Common myeloid progenitor, CD34-positive (primary cell): ENCODE measurements at regions not wholly inside any gene's neighbourhood (a gene's known extent, or its start where the extent isn't known, plus 50 kb on each side); places are given as distances from the start of the nearest gene placed in this dataset.

Experiments
- CTCF ChIA-PET: fragments of 350-600 bp; sonication (Branson Sonifier 250); formaldehyde crosslinking; loops from one replicate; lab custom pipeline; 2021; ENCODE audit warnings: antibody characterized with exemption; lab: Charles Lee
- POLR2A ChIA-PET: fragments of 350-600 bp; sonication (Branson Sonifier 250); formaldehyde crosslinking; loops from one replicate; lab custom pipeline; 2021; ENCODE audit warnings: antibody characterized with exemption; lab: Charles Lee
- DNase-seq, 3 donors: peaks; one replicate each; pipeline versions ENCODE4 v3.0.0 to v3.0.0-alpha.2; 2013
- H3K27ac ChIP-seq, 2 experiments: 1 replicate in 1 of 2; 2 replicates in 1 of 2; pipeline ENCODE4 v1.7.0; 2013; ENCODE audit warnings: inconsistent platforms in 2 of 2, low read length in 2 of 2, mild to moderate bottlenecking in 2 of 2, low read depth in 1 of 2, moderate library complexity in 1 of 2; ENCODE audit not compliant: severe bottlenecking in 2 of 2, insufficient read depth in 1 of 2, poor library complexity in 1 of 2
- H3K27me3 ChIP-seq, 5 experiments: replicated peaks in 2 of 5; 1 replicate in 3 of 5; 2 replicates in 2 of 5; pipeline versions ENCODE4 v1.6.1 to v1.7.0; 2013; ENCODE audit warnings: low read length in 4 of 5, mild to moderate bottlenecking in 2 of 5, moderate library complexity in 2 of 5, inconsistent platforms in 1 of 5; ENCODE audit not compliant: insufficient read depth in 5 of 5, control insufficient read depth in 4 of 5
- H3K36me3 ChIP-seq, 4 experiments: 1 replicate in 2 of 4; 2 replicates in 2 of 4; pipeline versions ENCODE4 v1.6.1 to v1.7.0; 2013; ENCODE audit warnings: low read length in 3 of 4, control low read depth in 1 of 4, mild to moderate bottlenecking in 1 of 4; ENCODE audit not compliant: control insufficient read depth in 4 of 4, insufficient read depth in 4 of 4
- H3K4me1 ChIP-seq, 4 experiments: 1 replicate in 3 of 4; 2 replicates in 1 of 4; pipeline versions ENCODE4 v1.6.1 to v1.7.1; 2013; ENCODE audit warnings: low read length in 3 of 4, mild to moderate bottlenecking in 3 of 4, control low read depth in 1 of 4, inconsistent platforms in 1 of 4, moderate library complexity in 1 of 4; ENCODE audit not compliant: control insufficient read depth in 4 of 4, insufficient read depth in 4 of 4; ENCODE audit errors: control extremely low read depth in 1 of 4
- H3K4me3 ChIP-seq, 7 experiments: 1 replicate in 4 of 7; 2 replicates in 3 of 7; pipeline versions ENCODE4 v1.5.1 to v1.7.0; 2013; ENCODE audit warnings: mild to moderate bottlenecking in 7 of 7, low read length in 6 of 7, moderate library complexity in 6 of 7, inconsistent platforms in 2 of 7, low read depth in 2 of 7, control low read depth in 1 of 7; ENCODE audit not compliant: insufficient read depth in 4 of 7, control insufficient read depth in 1 of 7; ENCODE audit errors: extremely low read depth in 1 of 7
- H3K9me3 ChIP-seq, 5 experiments: 1 replicate in 4 of 5; 2 replicates in 1 of 5; pipeline versions ENCODE4 v1.6.1 to v1.7.1; 2013; ENCODE audit warnings: low read length in 4 of 5, mild to moderate bottlenecking in 2 of 5, inconsistent platforms in 1 of 5, low read depth in 1 of 5, moderate library complexity in 1 of 5; ENCODE audit not compliant: control insufficient read depth in 4 of 5, insufficient read depth in 2 of 5; ENCODE audit errors: control extremely low read depth in 1 of 5
- WGBS: methylation state at CpG from one replicate; pipeline ENCODE4 v1.1.5; 2013; ENCODE audit not compliant: insufficient coverage; 5-methylcytosine and 5-hydroxymethylcytosine counted together

DNA sequence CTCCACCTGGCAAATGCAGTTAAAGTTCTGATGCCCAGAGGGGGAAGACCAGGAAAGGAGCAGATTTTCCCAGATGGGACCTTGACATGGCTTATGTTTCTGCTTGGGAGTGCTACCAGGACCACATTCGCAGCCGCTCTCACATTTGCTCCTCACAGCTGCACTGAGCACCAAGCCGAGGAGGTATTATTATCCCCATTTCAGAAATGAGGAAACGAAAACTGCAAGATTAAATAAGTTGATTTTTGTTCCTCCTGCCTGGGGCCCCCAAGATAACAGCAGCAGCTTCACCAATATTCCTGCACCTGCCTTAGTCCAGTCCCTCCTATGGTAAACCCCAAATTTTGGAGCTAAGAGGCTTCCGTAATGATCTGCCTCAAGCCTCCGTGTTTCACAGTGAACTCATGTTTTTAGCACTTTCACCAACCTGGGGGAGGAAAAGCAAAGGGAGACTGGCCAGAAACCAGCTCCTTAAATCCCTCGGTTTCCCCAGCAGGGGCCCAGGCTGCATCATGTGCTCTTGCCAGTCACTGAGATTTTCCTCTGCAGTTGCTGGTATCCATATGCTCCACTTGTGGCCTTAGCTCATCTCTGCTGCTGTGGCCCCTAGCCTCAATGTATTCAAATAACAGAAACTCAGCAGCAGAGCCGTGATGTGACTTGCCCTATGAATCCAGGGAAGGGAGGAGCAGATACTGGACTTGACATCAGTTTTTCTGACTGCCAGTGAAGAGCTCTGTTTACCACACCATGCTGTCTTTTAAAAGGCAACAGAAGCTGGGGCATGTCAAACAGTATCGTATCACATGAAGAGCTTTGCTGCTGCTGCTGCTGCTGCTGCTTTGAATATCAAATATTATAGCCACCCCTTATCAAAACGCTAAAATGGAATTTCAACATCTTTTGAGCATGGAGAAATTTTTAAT lies 95.5 kb upstream of the KLHL13 start:
- peaks cover 0 to 37% (median 28%) of the 10 kb centered on the region in 4 experiments for H3K4me1 ChIP-seq
- ChIA-PET POLR2A (no interaction called here), CTCF (no interaction called here)
- peak in 1 of 3 donors; percentile 10 for DNase-seq
- WGBS = 62% methylated on average over 9 of the region's 10 CpGs
- peak overlapping the region in 2 of 7 experiments; percentile 28 to 31 for H3K4me3 ChIP-seq
- H3K27me3 ChIP-seq = no peaks in the 10 kb centered on the region
- no peaks in the 10 kb centered on the region for H3K36me3 ChIP-seq
- no peak overlapping the region for H3K27ac ChIP-seq
- H3K9me3 ChIP-seq = no peaks in the 10 kb centered on the region

GRCh38 chrX:118212817-118213183 lies 96.2 kb upstream of the KLHL13 start:
- 8% methylated on average over 1 of the region's 2 CpGs for WGBS
- DNase-seq = peak; percentile 22 to 82 (median 76)
- Histone ChIP-seq H3K27me3 (no peaks in the 10 kb centered on the region), H3K36me3 (no peaks in the 10 kb centered on the region), H3K4me3 (peak overlapping the region in 1 of 7 experiments; percentile 28), H3K4me1 (peaks cover 0 to 37% (median 28%) of the 10 kb centered on the region in 4 experiments), H3K9me3 (no peaks in the 10 kb centered on the region), H3K27ac (no peak overlapping the region)
- CTCF ChIA-PET = no interaction called here
- POLR2A ChIA-PET = no interaction called here

DNA sequence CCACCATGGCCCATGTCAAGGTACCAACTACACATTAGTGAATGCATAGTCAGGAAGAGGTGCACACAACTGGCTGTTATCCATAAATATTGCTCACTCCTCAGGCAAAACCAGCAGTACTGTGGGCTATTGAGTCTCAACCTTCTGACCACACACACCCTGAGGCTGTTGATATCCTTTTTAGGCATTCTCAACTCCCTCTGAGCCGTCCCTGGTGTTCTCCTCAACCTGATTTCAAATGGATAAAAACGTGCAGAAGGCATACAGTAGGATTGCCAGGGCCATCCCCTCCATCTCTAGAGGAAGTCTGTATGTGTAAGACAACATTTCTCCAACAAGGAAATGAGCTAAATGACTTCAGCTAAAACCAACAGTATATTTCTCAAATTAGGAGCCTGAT lies 98.7 kb upstream of the KLHL13 start:
- Histone ChIP-seq H3K4me3 (no peak overlapping the region), H3K36me3 (no peaks in the 10 kb centered on the region), H3K27ac (no peak overlapping the region), H3K9me3 (no peaks in the 10 kb centered on the region), H3K27me3 (no peaks in the 10 kb centered on the region), H3K4me1 (peaks cover 0 to 37% (median 28%) of the 10 kb centered on the region in 4 experiments)
- no CpG with 5 or more reads among the region's 2 CpGs for WGBS
- ChIA-PET CTCF (no interaction called here), POLR2A (no interaction called here)
- peak in 1 of 3 donors; percentile 39 for DNase-seq

DNA sequence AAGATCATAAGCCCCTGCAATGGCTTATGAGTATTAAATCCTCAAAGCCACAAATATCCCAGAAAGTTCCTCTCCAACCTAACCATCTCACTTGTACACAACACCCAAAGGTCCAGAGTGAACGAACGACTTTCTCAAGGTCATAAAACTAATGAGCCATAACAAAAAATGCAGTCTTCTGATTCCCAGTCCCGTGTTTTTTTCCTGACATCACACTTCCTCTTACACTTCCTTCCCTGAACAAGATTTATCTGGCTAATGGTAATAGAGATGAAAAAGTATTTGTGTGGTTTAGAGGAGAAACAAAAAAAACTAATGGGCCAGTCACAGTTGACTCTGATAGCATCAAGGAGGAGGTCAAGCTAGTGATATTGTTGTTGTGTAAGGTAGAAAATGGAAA lies 99.5 kb upstream of the KLHL13 start:
- Histone ChIP-seq H3K4me3 (no peak overlapping the region), H3K4me1 (peaks cover 0 to 37% (median 28%) of the 10 kb centered on the region in 4 experiments), H3K27ac (no peak overlapping the region), H3K27me3 (no peaks in the 10 kb centered on the region), H3K9me3 (no peaks in the 10 kb centered on the region), H3K36me3 (no peaks in the 10 kb centered on the region)
- no CpG with 5 or more reads among the region's 3 CpGs for WGBS
- POLR2A ChIA-PET = no interaction called here
- CTCF ChIA-PET = no interaction called here
- DNase-seq = peak in 1 of 3 donors; percentile 13

DNA sequence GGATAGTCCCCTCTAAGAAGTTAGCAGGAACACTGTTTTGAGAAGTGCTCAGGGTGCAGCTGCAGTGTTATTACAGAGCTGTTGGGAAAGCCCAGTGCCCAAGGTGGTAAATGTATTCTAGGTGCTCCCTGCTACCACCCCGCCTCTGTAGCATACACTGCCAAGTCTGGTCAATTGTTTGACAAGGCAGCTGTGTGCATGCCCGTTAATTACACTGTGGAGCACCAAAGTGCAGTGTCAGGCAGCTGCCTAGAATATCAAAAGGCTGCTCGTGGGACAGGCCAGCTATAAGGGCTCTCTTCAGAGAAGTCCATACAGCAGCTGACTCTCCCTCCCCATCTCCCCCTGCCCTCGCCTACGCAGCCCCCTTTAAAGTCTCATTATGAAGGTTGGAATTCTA lies 99.9 kb upstream of the KLHL13 start:
- Histone ChIP-seq H3K27ac (no peak overlapping the region), H3K4me1 (peaks cover 0 to 36% (median 26%) of the 10 kb centered on the region in 4 experiments), H3K27me3 (no peaks in the 10 kb centered on the region), H3K36me3 (no peaks in the 10 kb centered on the region), H3K9me3 (no peaks in the 10 kb centered on the region), H3K4me3 (no peak overlapping the region)
- CTCF ChIA-PET = no interaction called here
- POLR2A ChIA-PET = no interaction called here
- WGBS = 54% methylated on average over 2 of the region's 5 CpGs
- no peak for DNase-seq

DNA sequence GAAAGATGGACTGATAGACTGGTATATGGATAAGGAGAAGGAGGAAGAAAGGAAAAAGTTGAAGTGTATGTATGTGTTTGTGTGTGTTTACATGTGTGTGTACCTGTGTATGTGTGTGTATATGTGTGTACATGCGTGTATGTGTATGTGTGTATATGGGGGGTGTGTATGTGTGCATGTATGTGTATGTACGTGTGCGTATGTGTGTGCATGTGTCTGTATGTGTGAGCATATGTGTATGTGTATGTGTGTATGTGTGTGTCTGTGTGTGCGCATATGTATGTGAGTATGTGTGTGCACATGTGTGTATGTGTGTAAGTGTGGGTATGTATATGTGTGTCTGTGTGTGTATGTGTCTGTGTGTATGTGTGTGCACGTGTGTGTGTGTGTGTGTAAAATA lies 101.5 kb upstream of the KLHL13 start:
- no peaks in the 10 kb centered on the region for H3K36me3 ChIP-seq
- ChIA-PET POLR2A (interaction anchor here (0.6 kb wide), 1 partner anchor 99 kb away, joined by 5 read pairs; no protein-coding TSS in a partner anchor), CTCF (no interaction called here)
- H3K4me1 ChIP-seq = peaks cover 0 to 22% (median 14%) of the 10 kb centered on the region in 4 experiments
- WGBS = 95% methylated on average over 4 of the region's 5 CpGs
- no peak overlapping the region for H3K27ac ChIP-seq
- no peaks in the 10 kb centered on the region for H3K9me3 ChIP-seq
- H3K4me3 ChIP-seq = no peak overlapping the region
- DNase-seq = no peak
- H3K27me3 ChIP-seq = peaks cover 0 to 3% (median 0%) of the 10 kb centered on the region in 5 experiments

DNA sequence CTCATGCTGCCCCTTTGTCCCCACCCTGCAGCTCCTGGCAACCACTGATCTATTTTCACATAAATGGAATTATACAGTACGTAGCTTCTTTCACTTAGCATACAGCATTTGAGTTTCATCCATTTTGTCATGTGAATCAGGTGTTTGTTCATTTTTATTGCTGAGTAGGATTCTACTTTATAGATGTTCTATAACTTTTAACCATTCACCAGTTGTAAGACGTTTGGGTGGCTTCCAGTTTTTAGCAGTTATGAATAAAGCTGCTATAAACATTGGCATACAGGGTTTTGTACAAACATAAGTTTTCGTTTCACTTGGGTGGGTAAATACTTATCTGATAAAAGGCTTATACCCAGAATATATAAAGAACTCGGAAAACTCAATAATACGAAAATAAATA lies 102.3 kb upstream of the KLHL13 start:
- ChIA-PET CTCF (no interaction called here), POLR2A (interaction anchor here (0.6 kb wide), 1 partner anchor 98 kb away, joined by 5 read pairs; no protein-coding TSS in a partner anchor)
- peaks cover 0 to 3% (median 0%) of the 10 kb centered on the region in 5 experiments for H3K27me3 ChIP-seq

More for the DNA sequence above, 102.3 kb upstream of the KLHL13 start:
- H3K4me1 ChIP-seq = peaks cover 0 to 17% (median 10%) of the 10 kb centered on the region in 4 experiments
- WGBS = no CpG with 5 or more reads among the region's 5 CpGs
- H3K9me3 ChIP-seq = no peaks in the 10 kb centered on the region
- DNase-seq = no peak
- no peak overlapping the region for H3K27ac ChIP-seq
- H3K36me3 ChIP-seq = no peaks in the 10 kb centered on the region
- H3K4me3 ChIP-seq = no peak overlapping the region
